ENCODE measurements at regions not wholly inside any gene's neighbourhood (a gene's known extent, or its start where the extent isn't known, plus 50 kb on each side); places are given as distances from the start of the nearest gene placed in this dataset.
"Not testable (repeated sequence)": the region's sequence is repeated elsewhere in the genome, so short reads cannot be mapped to it uniquely, and the experiment has no call there.

GRCh38 chr3:86837871-86838270, 153.1 kb downstream of the VGLL3 start:
- Histone ChIP-seq H3K4me3 (no peak overlapping the region), H3K27me3 (no peaks in the 10 kb centered on the region), H3K36me3 (no peaks in the 10 kb centered on the region), H3K4me1 (no peaks in the 10 kb centered on the region), H3K9me3 (no peaks in the 10 kb centered on the region), H3K27ac (no peak overlapping the region)
- no peak for DNase-seq (ENCODE audit: low spot score in 2 of 2)
- TF ChIP-seq EP300 (IDR thresholded peaks at IDR 0.05) (no peak), CTCF (IDR thresholded peaks at IDR 0.05) (no peak), POLR2A (IDR thresholded peaks at IDR 0.05) (no peak)
- WGBS, 2 donors, result 96 to 97% methylated on average over 1 of the region's 1 CpG

DNA sequence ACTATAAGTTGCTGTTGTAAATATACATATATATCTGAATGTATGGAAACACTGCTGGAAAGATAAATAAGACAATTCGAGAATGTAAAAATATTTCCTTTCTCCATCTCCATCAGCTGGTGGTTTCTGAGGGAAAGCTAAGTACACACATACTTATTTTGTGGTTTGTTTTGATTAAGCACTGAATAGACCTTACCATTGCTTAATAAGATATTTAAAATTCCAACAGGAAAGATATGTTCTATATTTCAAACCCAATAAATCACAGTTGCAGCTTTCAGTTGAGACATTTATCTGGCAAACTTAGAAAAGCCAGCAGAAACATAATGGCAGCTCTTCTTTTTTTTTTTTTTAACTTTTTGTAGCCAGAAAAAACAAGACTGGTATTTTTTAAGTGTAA, 160.4 kb downstream of the VGLL3 start:
- Histone ChIP-seq H3K4me3 (no peak overlapping the region), H3K27me3 (no peaks in the 10 kb centered on the region), H3K4me1 (peaks cover 0 to 6% (median 0%) of the 10 kb centered on the region in 4 donors), H3K27ac (no peak overlapping the region), H3K36me3 (no peaks in the 10 kb centered on the region), H3K9me3 (no peaks in the 10 kb centered on the region)
- no peak for TF ChIP-seq CTCF (IDR thresholded peaks at IDR 0.05)
- TF ChIP-seq EP300 (IDR thresholded peaks at IDR 0.05), result no peak
- no peak for TF ChIP-seq POLR2A (IDR thresholded peaks at IDR 0.05)
- no peak for DNase-seq (ENCODE audit: low spot score in 2 of 2)
- 35 to 38% methylated on average over 1 of the region's 1 CpG for WGBS, 2 donors

GRCh38 chr3:86828751-86829150, 162.2 kb downstream of the VGLL3 start:
- Histone ChIP-seq H3K4me3 (no peak overlapping the region), H3K27me3 (no peaks in the 10 kb centered on the region), H3K4me1 (peaks cover 0 to 6% (median 0%) of the 10 kb centered on the region in 4 donors), H3K27ac (no peak overlapping the region), H3K9me3 (no peaks in the 10 kb centered on the region), H3K36me3 (no peaks in the 10 kb centered on the region)
- no peak for DNase-seq (ENCODE audit: low spot score in 2 of 2)
- WGBS, 2 donors, result 83 to 88% methylated on average over 3 of the region's 3 CpGs
- TF ChIP-seq CTCF (IDR thresholded peaks at IDR 0.05) (no peak), EP300 (IDR thresholded peaks at IDR 0.05) (no peak), POLR2A (IDR thresholded peaks at IDR 0.05) (no peak)

GRCh38 chr3:86827582-86827981, 163.4 kb downstream of the VGLL3 start:
- not testable (repeated sequence) for H3K4me3 ChIP-seq; H3K27me3 ChIP-seq; H3K36me3 ChIP-seq; H3K9me3 ChIP-seq; DNase-seq (ENCODE audit: low spot score in 2 of 2); H3K4me1 ChIP-seq; H3K27ac ChIP-seq
- 91 to 94% methylated on average over 10 of the region's 10 CpGs for WGBS, 2 donors

- TF ChIP-seq POLR2A (IDR thresholded peaks at IDR 0.05), result no peak
- no peaks in the 10 kb centered on the region for H3K36me3 ChIP-seq
- no peaks in the 10 kb centered on the region for H3K27me3 ChIP-seq
- WGBS, 2 donors, result 94 to 96% methylated on average over 4 of the region's 4 CpGs
- H3K4me3 ChIP-seq, result no peak overlapping the region
- H3K4me1 ChIP-seq, result peaks cover 0 to 6% (median 0%) of the 10 kb centered on the region in 4 donors
- DNase-seq (ENCODE audit: low spot score in 2 of 2), result no peak
- H3K27ac ChIP-seq, result no peak overlapping the region
- no peaks in the 10 kb centered on the region for H3K9me3 ChIP-seq
These were observed 164.7 kb downstream of the VGLL3 start for GRCh38 chr3:86826292-86826691.

GRCh38 chr3:86815880-86816279, 175.1 kb downstream of the VGLL3 start:
- H3K9me3 ChIP-seq, result no peaks in the 10 kb centered on the region
- H3K27me3 ChIP-seq, result no peaks in the 10 kb centered on the region
- H3K4me1 ChIP-seq, result peaks cover 0 to 5% (median 0%) of the 10 kb centered on the region in 4 donors
- H3K36me3 ChIP-seq, result no peaks in the 10 kb centered on the region
- TF ChIP-seq POLR2A (IDR thresholded peaks at IDR 0.05), result no peak
- no peak for TF ChIP-seq EP300 (IDR thresholded peaks at IDR 0.05)
- no peak for TF ChIP-seq CTCF (IDR thresholded peaks at IDR 0.05)
- no peak overlapping the region for H3K4me3 ChIP-seq
- H3K27ac ChIP-seq, result peak overlapping the region in 3 of 4 donors; percentile 31 to 89 (median 61)
- DNase-seq (ENCODE audit: low spot score in 2 of 2), result no peak
